Dermis microvascular lymphatic vessel endothelial cell (primary cell): ENCODE measurements at regions not wholly inside any gene's neighbourhood (a gene's known extent, or its start where the extent isn't known, plus 50 kb on each side); places are given as distances from the start of the nearest gene placed in this dataset.

Experiments
- DNase-seq, 2 donors: peaks; one replicate each; pipeline versions ENCODE4 v3.0.0 to v3.0.0-alpha.2; 2010; ENCODE audit warnings: low read depth in 2 of 2

- DNase-seq, result no peak
Measured at GRCh38 chr11:2083411-2083810, 55.8 kb downstream of the IGF2 start.

- peak; percentile 14 to 92 for DNase-seq
Measured at GRCh38 chr11:2077061-2077802, 62.0 kb downstream of the IGF2 start.

GRCh38 chr11:2076441-2076840, 62.7 kb downstream of the IGF2 start:
- no peak for DNase-seq

GRCh38 chr11:2074266-2074825, 64.8 kb downstream of the IGF2 start:
- DNase-seq, result no peak

GRCh38 chr11:2072551-2073261, 66.5 kb downstream of the IGF2 start:
- no peak for DNase-seq

GRCh38 chr11:2071748-2072385, 67.3 kb downstream of the IGF2 start:
- no peak for DNase-seq
